Right ventricle myocardium superior (tissue), 1 donor: ENCODE measurements at regions not wholly inside any gene's neighbourhood (a gene's known extent, or its start where the extent isn't known, plus 50 kb on each side); places are given as distances from the start of the nearest gene placed in this dataset.
"Not testable (repeated sequence)": the region's sequence is repeated elsewhere in the genome, so short reads cannot be mapped to it uniquely, and the experiment has no call there.

Source experiments
- ATAC-seq: fragments of 200-7000 bp; cut with Tn5 transposase; one replicate; pipeline ENCODE4 v1.9.1; 2020; ENCODE audit warnings: mild to moderate bottlenecking; ENCODE audit not compliant: poor library complexity
- DNase-seq: peaks from one replicate; pipeline ENCODE4 v3.0.0-alpha.2; 2020
- intact Hi-C: fragments of 100-400 bp; cut with DNase I; formaldehyde crosslinking; loops from one replicate; pipeline ENCODE4 v1.11.2; 2022
- donor health status: DM: no; HTN: yes; CAD: no; lungs with severe emphysema.

GRCh38 chr6:71621918-71622519 is 264.3 kb upstream of the RIMS1 start:
- intact Hi-C loops, result no loop called here
- ATAC-seq (no peak), DNase-seq (no peak)

GRCh38 chr6:71642120-71642519 is 244.2 kb upstream of the RIMS1 start:
- ATAC-seq, result no peak
- intact Hi-C loops, result no loop called here

GRCh38 chr6:71642793-71643192 is 243.6 kb upstream of the RIMS1 start:
- intact Hi-C loops, result no loop called here

More at GRCh38 chr6:71642120-71642519, 244.2 kb upstream of the RIMS1 start:
- DNase-seq, result no peak

GRCh38 chr6:71645299-71645698 is 241.1 kb upstream of the RIMS1 start:
- ATAC-seq (no peak), DNase-seq (no peak)
- intact Hi-C loops, result no loop called here

More at GRCh38 chr6:71642793-71643192, 243.6 kb upstream of the RIMS1 start:
- DNase-seq, result no peak
- no peak for ATAC-seq

GRCh38 chr6:71649915-71650314 is 236.4 kb upstream of the RIMS1 start:
- no peak for ATAC-seq
- no peak for DNase-seq
- intact Hi-C loops, result no loop called here

- ATAC-seq, result no peak
- DNase-seq, result no peak
- intact Hi-C loops, result no loop called here
Measured at GRCh38 chr6:71651636-71652035, 234.7 kb upstream of the RIMS1 start.

- DNase-seq (no peak), ATAC-seq (no peak)
- intact Hi-C loops, result no loop called here
Measured at GRCh38 chr6:71656121-71656520, 230.2 kb upstream of the RIMS1 start.

GRCh38 chr6:71665931-71666330 is 220.4 kb upstream of the RIMS1 start:
- intact Hi-C loops, result no loop called here
- DNase-seq (no peak), ATAC-seq (no peak)

- intact Hi-C loops, result no loop called here
- ATAC-seq (no peak), DNase-seq (no peak)
Measured at GRCh38 chr6:71672876-71673275, 213.5 kb upstream of the RIMS1 start.

- DNase-seq, result no peak
Measured at GRCh38 chr6:71675386-71675785, 211.0 kb upstream of the RIMS1 start.

GRCh38 chr6:71676298-71676697 is 210.1 kb upstream of the RIMS1 start:
- intact Hi-C loops, result no loop called here
- no peak for ATAC-seq

More at GRCh38 chr6:71675386-71675785, 211.0 kb upstream of the RIMS1 start:
- intact Hi-C loops, result no loop called here
- no peak for ATAC-seq

GRCh38 chr6:71678091-71678490 is 208.3 kb upstream of the RIMS1 start:
- no peak for ATAC-seq
- no peak for DNase-seq

More at GRCh38 chr6:71676298-71676697, 210.1 kb upstream of the RIMS1 start:
- DNase-seq, result no peak

GRCh38 chr6:71681234-71681867 is 205.0 kb upstream of the RIMS1 start:
- no peak for ATAC-seq
- intact Hi-C loops, result no loop called here

More at GRCh38 chr6:71678091-71678490, 208.3 kb upstream of the RIMS1 start:
- intact Hi-C loops, result no loop called here

GRCh38 chr6:71686021-71686677 is 200.2 kb upstream of the RIMS1 start:
- intact Hi-C loops, ATAC-seq, DNase-seq: not testable (repeated sequence)

More at GRCh38 chr6:71681234-71681867, 205.0 kb upstream of the RIMS1 start:
- no peak for DNase-seq

- no peak for ATAC-seq
- intact Hi-C loops, result no loop called here
- DNase-seq, result no peak
Measured at GRCh38 chr6:71698702-71699101, 187.6 kb upstream of the RIMS1 start.

- DNase-seq, result no peak
- intact Hi-C loops, result no loop called here
- ATAC-seq, result no peak
Measured at GRCh38 chr6:71706523-71706922, 179.8 kb upstream of the RIMS1 start.

GRCh38 chr6:71707059-71707458 is 179.3 kb upstream of the RIMS1 start:
- intact Hi-C loops, result no loop called here
- DNase-seq (no peak), ATAC-seq (no peak)

GRCh38 chr6:71720705-71721104 is 165.6 kb upstream of the RIMS1 start:
- DNase-seq, result no peak
- intact Hi-C loops, result no loop called here
- ATAC-seq, result no peak

- DNase-seq (no peak), ATAC-seq (no peak)
- intact Hi-C loops, result no loop called here
Measured at GRCh38 chr6:71721642-71722041, 164.7 kb upstream of the RIMS1 start.

- ATAC-seq (no peak), DNase-seq (no peak)
- intact Hi-C loops, result no loop called here
Measured at GRCh38 chr6:71722736-71723135, 163.6 kb upstream of the RIMS1 start.
